HG02678 (cell line): ENCODE measurements at regions not wholly inside any gene's neighbourhood (a gene's known extent, or its start where the extent isn't known, plus 50 kb on each side); places are given as distances from the start of the nearest gene placed in this dataset.

Source experiments
- ATAC-seq: cut with Tn5 transposase; IDR thresholded peaks from one replicate; pipeline ENCODE4 v1.9.1; 2021; ENCODE audit warnings: mild to moderate bottlenecking, moderate library complexity; ENCODE audit not compliant: unreplicated experiment

DNA sequence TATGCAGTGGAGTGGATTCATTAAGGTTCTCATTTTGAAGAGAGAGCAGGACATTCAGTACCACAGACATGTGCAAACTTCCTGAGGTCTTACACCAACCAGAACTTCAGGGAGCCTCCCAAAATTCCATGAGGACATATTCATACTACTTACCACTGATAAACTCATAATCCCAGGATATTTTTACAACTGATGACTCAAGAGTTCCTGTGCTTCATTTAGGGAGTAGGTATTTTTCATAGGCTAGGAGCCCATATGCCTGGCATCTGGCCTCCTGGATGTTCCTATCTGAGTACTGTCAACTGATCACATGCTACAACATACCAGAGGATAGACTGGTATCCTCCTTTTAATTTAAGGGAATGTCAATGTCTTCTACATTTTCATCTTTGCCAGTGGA, 578.0 kb downstream of the EFNA5 start:
- no peak for ATAC-seq

GRCh38 chr5:107090506-107090905, 580.2 kb downstream of the EFNA5 start:
- no peak for ATAC-seq

- ATAC-seq: no peak
Measured at GRCh38 chr5:107088907-107089306, 581.8 kb downstream of the EFNA5 start.

DNA sequence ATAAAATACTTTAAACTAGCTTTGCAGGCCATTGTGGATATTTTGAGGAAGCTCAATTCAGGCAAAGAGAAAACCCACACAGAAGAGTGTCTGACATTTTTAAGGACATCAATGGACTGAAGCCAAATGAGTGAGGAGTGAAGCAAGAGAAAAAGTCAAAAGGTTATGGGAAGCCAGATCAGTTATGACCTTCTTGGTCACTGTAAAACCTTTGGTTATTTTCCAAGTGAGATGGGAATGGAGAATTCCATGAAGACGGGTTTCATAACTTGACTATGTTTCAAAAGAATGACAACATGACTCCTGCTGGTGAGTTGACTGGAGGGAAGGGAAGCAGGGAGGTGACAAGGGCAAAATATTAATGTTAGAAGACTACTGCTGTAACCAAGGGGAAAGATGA, 585.2 kb downstream of the EFNA5 start:
- ATAC-seq: no peak

GRCh38 chr5:107074996-107075395, 595.7 kb downstream of the EFNA5 start:
- ATAC-seq: no peak

DNA sequence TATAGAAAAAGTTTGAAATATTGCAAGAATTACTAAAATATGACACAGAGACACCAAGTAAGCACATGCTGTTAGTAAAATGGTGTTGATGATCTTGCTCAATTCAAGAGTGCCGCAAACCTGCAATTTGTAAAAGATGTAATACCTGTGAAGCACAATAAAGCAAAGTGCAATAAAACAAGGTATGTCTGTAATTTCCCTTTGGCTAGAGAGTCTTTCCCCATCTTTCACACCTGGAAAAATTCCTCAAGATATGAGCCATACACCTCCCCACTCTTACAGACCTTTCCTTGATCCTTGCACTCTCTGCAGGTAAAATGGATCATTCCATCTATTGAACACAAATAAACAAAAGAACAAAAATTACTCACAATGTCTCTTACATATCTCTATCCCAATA, 597.8 kb downstream of the EFNA5 start:
- ATAC-seq: no peak

DNA sequence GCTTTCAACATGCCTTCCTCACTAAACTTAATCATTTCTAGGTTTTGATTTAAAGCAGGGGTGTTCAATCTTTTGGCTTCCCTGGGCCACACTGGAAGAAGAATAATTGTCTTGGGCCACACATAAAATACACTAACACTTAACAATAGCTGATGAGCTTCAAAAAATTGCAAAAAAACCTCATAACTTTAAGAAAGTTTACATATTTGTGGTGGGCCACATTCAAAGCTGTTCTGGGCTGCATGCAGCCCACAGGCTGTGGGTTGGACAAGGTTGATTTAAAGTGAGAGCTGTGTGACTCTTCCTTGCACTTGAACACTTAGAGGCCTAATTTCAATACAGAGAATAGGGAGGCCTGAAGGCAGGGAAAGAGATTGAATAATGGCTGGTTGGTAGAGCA, 598.3 kb downstream of the EFNA5 start:
- ATAC-seq: no peak

- ATAC-seq: no peak
Measured at GRCh38 chr5:107068782-107069181, 602.0 kb downstream of the EFNA5 start.

- ATAC-seq: no peak
Measured at GRCh38 chr5:107067395-107067794, 603.3 kb downstream of the EFNA5 start.

GRCh38 chr5:107063511-107063910, 607.2 kb downstream of the EFNA5 start:
- no peak for ATAC-seq

DNA sequence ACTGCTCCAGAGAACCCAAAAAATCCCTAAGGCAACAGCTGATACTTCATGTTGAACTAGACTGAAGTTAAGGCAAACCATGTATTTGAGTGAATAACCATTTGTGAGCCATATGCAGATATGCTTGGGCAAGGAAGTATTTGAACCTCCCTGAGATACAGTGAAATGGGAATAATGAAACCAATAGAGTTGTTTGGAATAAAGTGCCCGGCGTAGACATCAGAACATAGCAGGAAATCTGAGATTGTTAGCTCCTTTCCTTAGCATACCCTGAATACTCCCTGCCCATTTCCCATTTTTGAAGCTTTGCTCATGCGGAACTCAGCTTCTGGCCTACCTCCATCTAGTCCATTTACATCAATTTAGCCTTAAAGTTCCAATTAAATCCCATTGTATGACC, 611.9 kb downstream of the EFNA5 start:
- ATAC-seq: no peak

- ATAC-seq: no peak
Measured at GRCh38 chr5:107058235-107058634, 612.5 kb downstream of the EFNA5 start.

- no peak for ATAC-seq
Measured at GRCh38 chr5:107056278-107056677, 614.5 kb downstream of the EFNA5 start.

DNA sequence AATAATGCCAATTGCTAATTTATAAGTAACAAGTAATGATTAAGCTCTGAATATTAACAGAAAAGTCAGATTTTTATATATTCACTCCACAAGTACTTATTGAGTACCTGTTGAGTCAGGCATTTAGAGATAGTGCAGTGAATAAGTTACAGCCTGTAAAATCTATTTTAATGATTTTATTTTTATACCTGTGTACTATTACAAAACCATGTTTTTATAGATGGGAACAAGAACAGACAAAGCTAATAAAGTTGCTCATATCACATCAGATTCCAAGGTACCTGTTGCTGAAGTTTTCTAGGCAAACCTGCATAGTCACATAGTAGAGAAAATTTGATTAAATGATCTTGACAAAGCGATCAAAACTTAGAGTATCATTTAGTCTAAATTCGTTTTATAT, 623.7 kb downstream of the EFNA5 start:
- no peak for ATAC-seq

DNA sequence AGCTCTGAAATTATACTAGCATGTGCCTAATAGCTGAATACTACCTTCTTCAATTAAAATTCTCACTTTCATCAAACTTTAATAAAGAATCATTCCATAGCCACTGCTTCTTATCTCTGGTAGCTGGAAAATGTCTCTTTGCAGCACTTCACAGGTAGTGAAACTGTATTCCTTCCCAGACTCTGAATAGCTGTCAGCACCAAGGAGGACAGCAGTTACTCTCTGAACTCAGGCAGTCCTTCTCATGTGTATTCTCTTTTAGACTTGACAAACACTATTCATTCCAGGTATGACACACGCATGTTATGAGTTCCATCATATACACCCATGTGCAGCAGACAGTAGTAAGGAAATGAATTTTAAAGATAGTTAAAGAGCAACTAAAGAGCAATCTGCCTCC, 627.1 kb downstream of the EFNA5 start:
- no peak for ATAC-seq

DNA sequence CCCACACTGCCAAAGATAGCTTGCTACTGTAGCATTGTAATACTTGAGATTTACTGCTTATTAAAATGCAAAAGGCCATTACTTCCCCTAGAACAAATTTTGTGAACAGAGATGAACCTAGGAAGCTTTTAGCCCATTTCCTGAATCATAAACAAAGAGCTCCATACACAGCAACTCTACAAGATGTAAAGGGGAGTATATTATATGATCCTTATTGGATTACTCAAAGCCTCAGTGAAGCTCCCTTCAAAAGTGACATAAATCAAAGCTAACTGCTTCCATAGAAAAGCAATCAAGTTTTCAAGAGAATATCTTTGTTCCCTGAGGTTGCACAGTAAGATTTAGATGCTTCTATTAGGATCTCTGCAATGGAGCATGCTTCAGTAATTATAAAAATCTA, 629.8 kb downstream of the EFNA5 start:
- no peak for ATAC-seq

DNA sequence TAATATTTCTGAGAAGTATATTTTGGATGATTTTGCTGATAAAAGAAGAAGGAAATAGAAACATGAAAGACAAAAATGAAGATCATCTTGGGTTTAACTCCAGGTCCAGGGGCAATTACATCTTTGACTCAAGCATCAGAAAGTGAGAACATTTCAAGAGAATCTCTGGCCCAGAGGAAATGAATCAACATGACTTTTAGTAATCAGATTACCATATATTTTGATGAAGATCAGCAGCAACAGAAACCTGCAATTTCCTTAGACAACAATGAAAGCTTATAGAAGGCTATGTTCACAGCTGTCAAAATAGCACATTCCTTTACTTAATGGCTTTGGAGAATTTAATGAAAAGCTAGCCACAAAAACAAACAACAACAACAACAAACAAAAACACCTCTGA, 638.1 kb downstream of the EFNA5 start:
- no peak for ATAC-seq

DNA sequence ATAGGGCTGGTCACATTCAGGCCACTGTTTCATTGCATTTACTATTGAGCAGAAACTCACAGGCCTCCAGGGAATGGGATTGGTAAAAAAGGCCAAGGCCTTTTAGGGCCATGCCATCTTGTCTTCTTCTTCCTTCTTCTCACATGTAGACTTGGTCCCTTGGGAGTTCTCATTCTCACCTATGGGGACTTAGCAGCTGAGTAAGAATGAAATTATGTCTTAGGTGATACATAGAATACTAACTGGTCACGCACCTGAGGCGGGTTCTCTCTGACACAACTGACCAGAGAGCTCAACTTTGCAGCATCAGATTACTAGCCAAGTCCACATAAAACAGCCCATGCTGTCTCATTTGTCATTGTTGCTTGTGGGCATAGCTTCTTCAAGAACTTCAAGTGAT, 641.8 kb downstream of the EFNA5 start:
- no peak for ATAC-seq

GRCh38 chr5:107025712-107026497, 644.8 kb downstream of the EFNA5 start:
- ATAC-seq: no peak

DNA sequence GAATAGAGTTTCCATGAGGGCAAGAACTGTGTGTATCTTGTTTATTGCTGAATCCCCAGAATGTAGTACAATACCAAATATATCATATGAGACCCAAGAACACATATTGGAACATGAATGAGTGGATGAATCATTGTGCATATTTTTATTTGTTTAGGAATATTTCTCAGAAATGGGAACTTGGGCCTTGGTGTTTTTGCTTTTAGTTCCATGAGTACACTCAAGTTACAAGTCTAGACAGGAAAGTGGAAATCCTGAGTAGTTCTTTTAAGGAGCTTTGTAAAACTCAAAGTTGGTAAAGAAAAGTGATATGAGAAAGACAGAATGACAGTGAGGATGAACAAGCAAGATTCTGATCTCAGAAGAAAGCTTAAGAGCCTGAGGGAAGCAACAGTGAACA, 647.0 kb downstream of the EFNA5 start:
- no peak for ATAC-seq

- no peak for ATAC-seq
Measured at GRCh38 chr5:107021575-107021974, 649.2 kb downstream of the EFNA5 start.

- ATAC-seq: no peak
Measured at GRCh38 chr5:107020626-107021025, 650.1 kb downstream of the EFNA5 start.

DNA sequence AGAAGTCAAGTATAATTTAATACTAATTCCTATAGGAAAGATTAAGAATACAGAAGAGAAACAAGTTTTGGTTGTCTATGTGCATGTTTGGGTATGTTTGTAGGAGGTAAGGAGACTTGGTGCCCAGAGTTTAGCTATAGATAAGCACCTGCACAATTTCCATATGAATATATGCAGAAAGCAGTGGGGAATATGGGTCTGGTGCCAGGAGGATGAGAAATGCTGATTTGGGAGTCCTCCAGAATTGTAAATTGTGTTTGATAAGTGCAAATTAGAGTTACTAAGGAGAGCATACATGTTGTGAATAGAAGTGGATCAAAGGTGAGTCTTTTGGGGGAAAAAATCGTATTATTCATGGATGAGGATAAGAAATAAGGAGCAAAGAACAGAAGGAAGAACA, 653.1 kb downstream of the EFNA5 start:
- no peak for ATAC-seq
